Testis (tissue), 2 donors: ENCODE measurements at regions not wholly inside any gene's neighbourhood (a gene's known extent, or its start where the extent isn't known, plus 50 kb on each side); places are given as distances from the start of the nearest gene placed in this dataset.

ENCODE experiments used
- POLR2A ChIP-seq: fragments of 450-650 bp; IDR thresholded peaks from one replicate; pipeline ENCODE4 v1.6.1; 2017; ENCODE audit warnings: antibody characterized with exemption, mild to moderate bottlenecking, moderate library complexity
- TF ChIP-seq, protein P1 (sequence below), 3 experiments: fragments of 450-650 bp in 2 of 3; fragments of 200-600 bp in 1 of 3; sonication (generic) in 1 of 3; IDR thresholded peaks; one replicate each; pipeline ENCODE4 v1.5.1; 2016 to 2019; ENCODE audit warnings: antibody characterized with exemption in 3 of 3, mild to moderate bottlenecking in 2 of 3, moderate library complexity in 1 of 3

- TF ChIP-seq, protein P1, sequence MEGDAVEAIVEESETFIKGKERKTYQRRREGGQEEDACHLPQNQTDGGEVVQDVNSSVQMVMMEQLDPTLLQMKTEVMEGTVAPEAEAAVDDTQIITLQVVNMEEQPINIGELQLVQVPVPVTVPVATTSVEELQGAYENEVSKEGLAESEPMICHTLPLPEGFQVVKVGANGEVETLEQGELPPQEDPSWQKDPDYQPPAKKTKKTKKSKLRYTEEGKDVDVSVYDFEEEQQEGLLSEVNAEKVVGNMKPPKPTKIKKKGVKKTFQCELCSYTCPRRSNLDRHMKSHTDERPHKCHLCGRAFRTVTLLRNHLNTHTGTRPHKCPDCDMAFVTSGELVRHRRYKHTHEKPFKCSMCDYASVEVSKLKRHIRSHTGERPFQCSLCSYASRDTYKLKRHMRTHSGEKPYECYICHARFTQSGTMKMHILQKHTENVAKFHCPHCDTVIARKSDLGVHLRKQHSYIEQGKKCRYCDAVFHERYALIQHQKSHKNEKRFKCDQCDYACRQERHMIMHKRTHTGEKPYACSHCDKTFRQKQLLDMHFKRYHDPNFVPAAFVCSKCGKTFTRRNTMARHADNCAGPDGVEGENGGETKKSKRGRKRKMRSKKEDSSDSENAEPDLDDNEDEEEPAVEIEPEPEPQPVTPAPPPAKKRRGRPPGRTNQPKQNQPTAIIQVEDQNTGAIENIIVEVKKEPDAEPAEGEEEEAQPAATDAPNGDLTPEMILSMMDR (IDR thresholded peaks at IDR 0.05), result no peak
- no peak for TF ChIP-seq POLR2A
Observed at GRCh38 chr2:120851116-120851773, 115.6 kb downstream of the GLI2 start.
